ENCODE measurements at regions not wholly inside any gene's neighbourhood (a gene's known extent, or its start where the extent isn't known, plus 50 kb on each side); places are given as distances from the start of the nearest gene placed in this dataset.

GRCh38 chr20:22006306-22006705 lies 300.8 kb downstream of the PAX1 start:
- TF ChIP-seq, protein P1, sequence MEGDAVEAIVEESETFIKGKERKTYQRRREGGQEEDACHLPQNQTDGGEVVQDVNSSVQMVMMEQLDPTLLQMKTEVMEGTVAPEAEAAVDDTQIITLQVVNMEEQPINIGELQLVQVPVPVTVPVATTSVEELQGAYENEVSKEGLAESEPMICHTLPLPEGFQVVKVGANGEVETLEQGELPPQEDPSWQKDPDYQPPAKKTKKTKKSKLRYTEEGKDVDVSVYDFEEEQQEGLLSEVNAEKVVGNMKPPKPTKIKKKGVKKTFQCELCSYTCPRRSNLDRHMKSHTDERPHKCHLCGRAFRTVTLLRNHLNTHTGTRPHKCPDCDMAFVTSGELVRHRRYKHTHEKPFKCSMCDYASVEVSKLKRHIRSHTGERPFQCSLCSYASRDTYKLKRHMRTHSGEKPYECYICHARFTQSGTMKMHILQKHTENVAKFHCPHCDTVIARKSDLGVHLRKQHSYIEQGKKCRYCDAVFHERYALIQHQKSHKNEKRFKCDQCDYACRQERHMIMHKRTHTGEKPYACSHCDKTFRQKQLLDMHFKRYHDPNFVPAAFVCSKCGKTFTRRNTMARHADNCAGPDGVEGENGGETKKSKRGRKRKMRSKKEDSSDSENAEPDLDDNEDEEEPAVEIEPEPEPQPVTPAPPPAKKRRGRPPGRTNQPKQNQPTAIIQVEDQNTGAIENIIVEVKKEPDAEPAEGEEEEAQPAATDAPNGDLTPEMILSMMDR (conservative IDR thresholded peaks at IDR 0.05; ENCODE audit: low read depth, low read length): no peak
- TF ChIP-seq EZH2 (IDR thresholded peaks at IDR 0.05; ENCODE audit: low read length, unreplicated experiment): no peak

All from PC-3 (cell line).